Epithelial cell of proximal tubule (primary cell): ENCODE measurements at regions not wholly inside any gene's neighbourhood (a gene's known extent, or its start where the extent isn't known, plus 50 kb on each side); places are given as distances from the start of the nearest gene placed in this dataset.

Experiments used
- DNase-seq: peaks from one replicate; pipeline ENCODE4 v3.0.0-alpha.2; 2011; ENCODE audit warnings: low read depth
- H3K4me3 ChIP-seq: 2 replicates; pipeline ENCODE4 v1.5.1; 2011; ENCODE audit warnings: low read depth, mild to moderate bottlenecking, low read length
- CTCF ChIP-seq: conservative IDR thresholded peaks from 2 replicates; pipeline ENCODE4 v1.5.1; 2012; ENCODE audit warnings: low read depth, mild to moderate bottlenecking, low read length

GRCh38 chr22:48591286-48592065, 1236.2 kb downstream of the BRD1 start:
- H3K4me3 ChIP-seq = no peak overlapping the region
- TF ChIP-seq CTCF = no peak
- no peak for DNase-seq

- no peak for DNase-seq
- H3K4me3 ChIP-seq = no peak overlapping the region
- TF ChIP-seq CTCF = no peak
Observed at GRCh38 chr22:48589901-48590300, 1237.8 kb downstream of the BRD1 start.

- no peak for TF ChIP-seq CTCF
- H3K4me3 ChIP-seq = no peak overlapping the region
- DNase-seq = no peak
Observed at GRCh38 chr22:48588878-48589450, 1238.7 kb downstream of the BRD1 start.

GRCh38 chr22:48588151-48588877, 1239.4 kb downstream of the BRD1 start:
- TF ChIP-seq CTCF = no peak
- no peak overlapping the region for H3K4me3 ChIP-seq
- DNase-seq = no peak

GRCh38 chr22:48587236-48587865, 1240.3 kb downstream of the BRD1 start:
- no peak for DNase-seq
- TF ChIP-seq CTCF = no peak
- no peak overlapping the region for H3K4me3 ChIP-seq

GRCh38 chr22:48586799-48587185, 1240.9 kb downstream of the BRD1 start:
- DNase-seq = no peak
- H3K4me3 ChIP-seq = no peak overlapping the region
- TF ChIP-seq CTCF = no peak
